HG03025 (cell line): ENCODE measurements at regions not wholly inside any gene's neighbourhood (a gene's known extent, or its start where the extent isn't known, plus 50 kb on each side); places are given as distances from the start of the nearest gene placed in this dataset.
"Not testable (repeated sequence)": the region's sequence is repeated elsewhere in the genome, so short reads cannot be mapped to it uniquely, and the experiment has no call there.

Source experiments
- ATAC-seq: cut with Tn5 transposase; IDR thresholded peaks from one replicate; pipeline ENCODE4 v1.9.1; 2021; ENCODE audit warnings: mild to moderate bottlenecking, moderate library complexity; ENCODE audit not compliant: unreplicated experiment, low FRiP score

GRCh38 chr11:110347660-110348059 is 51.2 kb upstream of the RDX start:
- ATAC-seq: no peak

- ATAC-seq: peak; percentile 59
Observed at GRCh38 chr11:110349138-110349996, 53.0 kb upstream of the RDX start.

GRCh38 chr11:110349997-110350383 is 53.6 kb upstream of the RDX start:
- ATAC-seq: not testable (repeated sequence)

GRCh38 chr11:110355011-110355744 is 58.8 kb upstream of the RDX start:
- ATAC-seq: no peak

GRCh38 chr11:110356762-110357671 is 60.6 kb upstream of the RDX start:
- ATAC-seq: no peak

GRCh38 chr11:110358336-110358735 is 61.9 kb upstream of the RDX start:
- ATAC-seq: no peak

- ATAC-seq: not testable (repeated sequence)
Observed at GRCh38 chr11:110360781-110361408, 64.5 kb upstream of the RDX start.

GRCh38 chr11:110362971-110363509 is 66.6 kb upstream of the RDX start:
- ATAC-seq: no peak

- no peak for ATAC-seq
Observed at GRCh38 chr11:110366291-110366690, 63.5 kb upstream of the FDX1 start.

GRCh38 chr11:110367571-110367970 is 62.2 kb upstream of the FDX1 start:
- no peak for ATAC-seq

- no peak for ATAC-seq
Observed at GRCh38 chr11:110371084-110371483, 58.7 kb upstream of the FDX1 start.

GRCh38 chr11:110373051-110373702 is 56.6 kb upstream of the FDX1 start:
- peak; percentile 92 for ATAC-seq

GRCh38 chr11:110374921-110375320 is 54.8 kb upstream of the FDX1 start:
- no peak for ATAC-seq

GRCh38 chr11:110375351-110375750 is 54.4 kb upstream of the FDX1 start:
- ATAC-seq: no peak

GRCh38 chr11:110376021-110376420 is 53.7 kb upstream of the FDX1 start:
- ATAC-seq: no peak

GRCh38 chr11:110376711-110377324 is 52.9 kb upstream of the FDX1 start:
- no peak for ATAC-seq

- no peak for ATAC-seq
Observed at GRCh38 chr11:110377434-110377833, 52.3 kb upstream of the FDX1 start.

- ATAC-seq: no peak
Observed at GRCh38 chr11:110379261-110379660, 50.5 kb upstream of the FDX1 start.

- no peak for ATAC-seq
Observed at GRCh38 chr11:110379936-110380335, 49.8 kb upstream of the FDX1 start.
